ENCODE measurements at regions not wholly inside any gene's neighbourhood (a gene's known extent, or its start where the extent isn't known, plus 50 kb on each side); places are given as distances from the start of the nearest gene placed in this dataset.

DNA sequence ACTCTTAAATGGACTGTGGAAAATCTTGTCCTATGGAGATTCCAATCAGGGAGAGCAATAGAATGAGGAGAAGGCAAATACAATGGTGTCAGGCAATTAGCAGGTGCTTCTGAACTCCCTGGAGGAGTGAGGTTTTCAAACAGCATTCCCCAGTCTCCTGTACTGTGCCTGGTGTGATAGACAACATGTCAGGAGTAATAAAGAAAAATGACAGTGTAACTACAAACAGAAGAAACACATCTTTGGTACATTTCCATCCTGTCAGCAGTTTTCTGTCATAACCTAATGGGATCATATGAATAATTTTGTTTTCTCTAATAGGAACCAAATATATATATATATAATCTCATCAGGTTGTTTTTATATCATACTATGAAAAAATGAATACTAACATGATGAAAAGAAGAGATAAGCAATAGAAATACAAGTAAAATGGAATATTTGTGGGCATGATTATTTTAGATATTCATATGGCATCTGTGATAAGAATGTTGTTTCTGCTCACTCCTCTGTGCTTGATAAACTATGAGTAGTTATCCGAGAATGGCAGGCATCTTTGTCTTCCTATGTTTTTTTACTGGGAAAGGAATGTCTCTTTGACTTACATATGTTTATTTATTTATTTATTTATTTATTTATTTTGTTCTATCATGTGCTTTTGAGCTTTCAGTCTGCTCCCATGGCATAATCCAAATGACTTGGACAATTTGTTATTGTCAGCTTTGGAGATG is 441.7 kb downstream of the TXNL1 start:
- TF ChIP-seq, protein P1, sequence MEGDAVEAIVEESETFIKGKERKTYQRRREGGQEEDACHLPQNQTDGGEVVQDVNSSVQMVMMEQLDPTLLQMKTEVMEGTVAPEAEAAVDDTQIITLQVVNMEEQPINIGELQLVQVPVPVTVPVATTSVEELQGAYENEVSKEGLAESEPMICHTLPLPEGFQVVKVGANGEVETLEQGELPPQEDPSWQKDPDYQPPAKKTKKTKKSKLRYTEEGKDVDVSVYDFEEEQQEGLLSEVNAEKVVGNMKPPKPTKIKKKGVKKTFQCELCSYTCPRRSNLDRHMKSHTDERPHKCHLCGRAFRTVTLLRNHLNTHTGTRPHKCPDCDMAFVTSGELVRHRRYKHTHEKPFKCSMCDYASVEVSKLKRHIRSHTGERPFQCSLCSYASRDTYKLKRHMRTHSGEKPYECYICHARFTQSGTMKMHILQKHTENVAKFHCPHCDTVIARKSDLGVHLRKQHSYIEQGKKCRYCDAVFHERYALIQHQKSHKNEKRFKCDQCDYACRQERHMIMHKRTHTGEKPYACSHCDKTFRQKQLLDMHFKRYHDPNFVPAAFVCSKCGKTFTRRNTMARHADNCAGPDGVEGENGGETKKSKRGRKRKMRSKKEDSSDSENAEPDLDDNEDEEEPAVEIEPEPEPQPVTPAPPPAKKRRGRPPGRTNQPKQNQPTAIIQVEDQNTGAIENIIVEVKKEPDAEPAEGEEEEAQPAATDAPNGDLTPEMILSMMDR (IDR thresholded peaks at IDR 0.05; ENCODE audit: extremely low read depth, missing control alignments): no peak
- DNase-seq (ENCODE audit: low spot score): no peak

DNA sequence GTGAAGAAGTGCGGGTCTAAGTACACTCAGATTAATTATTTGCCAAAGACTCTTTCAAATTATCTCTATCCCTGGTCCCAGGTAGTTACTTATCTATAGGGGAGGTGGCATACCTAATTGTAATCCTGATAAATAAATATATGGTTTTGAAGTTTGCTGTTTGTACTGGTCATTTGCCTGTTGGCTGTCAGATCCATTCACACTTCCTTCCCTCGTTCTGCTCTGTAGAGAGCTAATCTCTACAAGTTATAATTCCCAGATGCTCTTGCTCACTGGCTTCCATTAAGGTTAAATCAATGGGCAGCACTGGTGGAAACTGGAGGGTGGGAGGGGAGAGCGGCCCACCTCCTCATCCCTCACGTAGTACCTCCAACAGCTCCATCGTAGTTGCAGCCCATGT is 447.1 kb downstream of the TXNL1 start:
- DNase-seq (ENCODE audit: low spot score): no peak
- TF ChIP-seq, protein P1 (IDR thresholded peaks at IDR 0.05; ENCODE audit: extremely low read depth, missing control alignments): no peak

DNA sequence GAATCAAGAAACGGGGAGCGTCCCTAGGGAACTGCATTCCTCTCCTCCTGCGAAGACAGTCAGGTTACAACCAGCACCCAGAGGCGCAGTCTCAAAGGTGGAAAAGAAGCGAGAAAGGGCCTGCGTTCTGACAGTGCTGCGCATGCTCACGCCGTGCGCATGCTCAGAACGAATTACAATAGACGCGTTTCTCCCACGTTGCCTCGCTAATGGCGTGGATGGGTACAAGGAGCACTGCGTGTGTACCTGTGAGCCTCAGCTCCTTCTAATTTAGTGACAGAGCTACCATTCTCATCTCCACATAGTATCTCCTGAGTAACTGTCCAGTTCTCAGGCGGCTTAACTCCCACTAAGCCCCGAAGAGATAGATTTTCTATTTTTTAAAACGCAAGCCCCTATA is 448.8 kb downstream of the TXNL1 start:
- no peak for DNase-seq (ENCODE audit: low spot score)
- TF ChIP-seq, protein P1 (IDR thresholded peaks at IDR 0.05; ENCODE audit: extremely low read depth, missing control alignments): no peak

DNA sequence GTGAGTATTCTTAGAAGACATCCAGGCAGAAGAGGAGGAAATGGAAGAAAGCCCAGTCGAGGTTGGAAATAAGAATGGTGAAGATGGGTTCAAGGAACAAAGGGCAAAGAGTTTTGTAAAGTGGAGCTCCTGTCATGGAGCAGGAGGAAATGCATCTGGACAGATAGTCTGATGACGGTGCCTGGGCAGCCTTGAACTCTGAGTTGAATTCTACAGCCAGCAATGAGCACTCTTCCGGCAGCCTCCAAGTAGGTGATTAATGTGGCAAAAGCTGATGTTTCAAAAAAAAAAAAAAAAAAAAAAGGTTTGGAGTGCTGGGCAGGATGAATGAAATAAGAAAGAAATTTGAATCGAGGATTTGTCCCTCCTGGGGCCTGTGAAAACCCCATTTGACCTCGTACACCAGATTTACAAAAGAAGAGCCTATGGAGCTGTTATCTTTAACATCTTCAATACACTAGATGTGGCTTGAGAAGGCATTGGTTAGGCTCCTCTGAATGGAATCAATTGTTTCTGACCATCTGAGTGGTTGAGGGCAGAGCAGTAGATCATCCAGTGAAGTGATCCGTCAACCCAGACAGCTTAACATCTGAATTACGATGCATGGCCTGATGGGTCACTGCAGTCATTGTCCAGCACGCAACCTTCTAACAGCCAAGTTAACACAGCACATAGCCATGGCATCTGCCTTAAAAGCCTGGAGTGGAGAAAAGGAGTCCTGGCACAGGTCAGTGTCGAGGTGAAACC is 449.7 kb downstream of the TXNL1 start:
- TF ChIP-seq, protein P1 (IDR thresholded peaks at IDR 0.05; ENCODE audit: extremely low read depth, missing control alignments): no peak
- no peak for DNase-seq (ENCODE audit: low spot score)

DNA sequence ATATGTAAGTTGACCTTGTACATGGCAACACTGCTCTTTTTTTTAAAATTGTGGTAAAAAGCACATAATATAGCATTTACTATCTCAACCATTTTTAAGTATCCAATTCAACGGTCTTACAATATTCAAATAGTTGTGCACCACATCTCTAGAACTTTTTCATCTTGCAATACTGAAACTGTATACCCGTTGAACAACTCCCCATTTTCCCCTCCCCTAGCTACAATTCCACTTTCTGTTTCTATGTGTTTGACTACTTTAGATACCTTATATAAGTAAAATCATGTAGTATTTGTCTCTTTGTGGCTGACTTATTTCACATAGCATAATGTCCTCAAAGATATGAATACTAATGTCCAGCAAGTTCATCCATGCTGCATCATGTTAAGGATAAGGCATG is 452.1 kb downstream of the TXNL1 start:
- no peak for DNase-seq (ENCODE audit: low spot score)
- TF ChIP-seq, protein P1 (IDR thresholded peaks at IDR 0.05; ENCODE audit: extremely low read depth, missing control alignments): no peak

DNA sequence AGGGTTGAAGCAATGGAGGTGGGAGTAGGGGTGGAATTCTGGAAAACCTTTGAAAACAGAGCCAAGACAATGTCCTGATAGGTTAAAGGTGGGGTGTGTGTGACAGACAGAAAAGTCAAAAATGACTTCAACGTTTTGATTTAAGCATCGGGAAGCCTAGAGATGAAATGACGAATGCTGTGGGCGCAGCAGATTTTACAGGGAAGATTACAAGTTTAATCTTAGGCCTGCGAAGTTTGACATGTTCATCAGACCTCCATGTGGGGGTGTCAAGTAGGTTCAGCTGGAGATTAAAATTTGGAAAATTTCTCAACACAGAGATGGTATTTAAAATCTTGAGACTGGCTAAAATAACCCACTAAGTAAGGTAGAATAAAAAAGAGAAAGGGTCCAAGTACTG is 453.3 kb downstream of the TXNL1 start:
- DNase-seq (ENCODE audit: low spot score): no peak
- TF ChIP-seq, protein P1 (IDR thresholded peaks at IDR 0.05; ENCODE audit: extremely low read depth, missing control alignments): no peak

DNA sequence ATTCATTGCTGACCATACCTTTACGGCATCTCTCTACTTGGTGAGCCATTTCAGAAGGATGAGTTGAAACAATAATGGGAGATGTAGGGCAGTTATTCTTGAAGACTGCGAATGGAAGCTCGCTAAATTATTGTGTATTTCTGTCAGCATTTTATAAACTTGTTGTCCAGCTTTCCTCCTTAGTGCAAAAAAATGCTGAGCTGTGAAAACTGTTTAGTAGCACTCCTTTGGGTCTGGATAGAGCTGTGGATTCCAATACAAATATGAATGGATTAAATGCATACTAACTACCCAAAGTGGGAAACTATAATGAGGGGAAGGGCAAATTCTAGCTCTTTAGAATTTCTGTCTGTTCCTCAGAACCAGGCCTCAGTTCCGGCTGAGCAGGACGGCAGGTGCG is 461.6 kb downstream of the TXNL1 start:
- TF ChIP-seq, protein P1 (IDR thresholded peaks at IDR 0.05; ENCODE audit: extremely low read depth, missing control alignments): no peak
- DNase-seq (ENCODE audit: low spot score): no peak
